SK-N-SH (cell line): ENCODE measurements at regions not wholly inside any gene's neighbourhood (a gene's known extent, or its start where the extent isn't known, plus 50 kb on each side); places are given as distances from the start of the nearest gene placed in this dataset.

Experiments used
- CTCF ChIP-seq: fragments of 200-600 bp; sonication (generic); IDR thresholded peaks from 2 replicates; pipeline ENCODE4 v1.6.1; 2017; ENCODE audit warnings: antibody characterized with exemption, mild to moderate bottlenecking, moderate library complexity
- EZH2phosphoT487 ChIP-seq: fragments of 200-600 bp; sonication (generic); IDR thresholded peaks from 2 replicates; pipeline ENCODE4 v1.6.1; 2017; ENCODE audit warnings: low read depth, mixed run types, mild to moderate bottlenecking, antibody characterized with exemption, moderate library complexity, borderline replicate concordance
- GABPA ChIP-seq: IDR thresholded peaks from 2 replicates; pipeline ENCODE4 v1.4.0; 2012; ENCODE audit warnings: low read depth, mild to moderate bottlenecking
- NRF1 ChIP-seq: IDR thresholded peaks from 2 replicates; pipeline ENCODE4 v1.6.1; 2012; ENCODE audit warnings: low read depth, mild to moderate bottlenecking, low read length
- RFX5 ChIP-seq: IDR thresholded peaks from 2 replicates; pipeline ENCODE4 v1.6.1; 2012; ENCODE audit warnings: mild to moderate bottlenecking, improper control_type of control experiment, low read length

- TF ChIP-seq CTCF (no peak), GABPA (no peak), RFX5 (no peak), EZH2phosphoT487 (no peak), NRF1 (no peak)
Observed at GRCh38 chr3:193768070-193768394, 175.0 kb downstream of the OPA1 start.
